Erythroblast (primary cell): ENCODE measurements at regions not wholly inside any gene's neighbourhood (a gene's known extent, or its start where the extent isn't known, plus 50 kb on each side); places are given as distances from the start of the nearest gene placed in this dataset.

Experiments used
- GATA1 ChIP-seq: IDR thresholded peaks from 2 replicates; pipeline ENCODE4 v1.6.1; 2011; ENCODE audit warnings: low read depth, mild to moderate bottlenecking, control low read depth, low read length, moderate library complexity
- POLR2A ChIP-seq: IDR thresholded peaks from 2 replicates; pipeline ENCODE4 v1.6.1; 2011; ENCODE audit warnings: mild to moderate bottlenecking, low read length

GRCh38 chr3:67094774-67095173, 96.7 kb downstream of the KBTBD8 start:
- TF ChIP-seq POLR2A (no peak), GATA1 (no peak)
